Activated CD8-positive, alpha-beta memory T cell treated with anti-CD3 and anti-CD28 coated beads, Interleukin-2, amount 10 ng/mL, durations not matched to agents 7 days and 5 days (primary cell): ENCODE measurements at regions not wholly inside any gene's neighbourhood (a gene's known extent, or its start where the extent isn't known, plus 50 kb on each side); places are given as distances from the start of the nearest gene placed in this dataset.
A peak's percentile ranks its signal among the peaks of the same experiment; 100 is the strongest.
"Not testable (repeated sequence)": the region's sequence is repeated elsewhere in the genome, so short reads cannot be mapped to it uniquely, and the experiment has no call there.

Experiments
- ATAC-seq: fragments of 150-1000 bp; cut with Tn5 transposase; one replicate; pipeline ENCODE4 v1.10.0; 2021; ENCODE audit warnings: moderate library complexity
- CTCF ChIA-PET: fragments of 350-600 bp; sonication (Branson Sonifier 250); formaldehyde crosslinking; loops from one replicate; lab custom pipeline; 2021; ENCODE audit warnings: antibody characterized with exemption; lab: Charles Lee
- DNase-seq: peaks from one replicate; pipeline ENCODE4 v3.0.0-alpha.2; 2020
- H3K27ac Mint-ChIP-seq: one replicate; pipeline ENCODE4 v1.8.0; 2021; ENCODE audit warnings: mild to moderate bottlenecking, mixed read lengths
- H3K27me3 Mint-ChIP-seq: one replicate; pipeline ENCODE4 v1.8.0; 2021; ENCODE audit warnings: mixed read lengths
- H3K36me3 Mint-ChIP-seq: one replicate; pipeline ENCODE4 v1.8.0; 2021; ENCODE audit warnings: mild to moderate bottlenecking, mixed read lengths
- H3K4me1 Mint-ChIP-seq: one replicate; pipeline ENCODE4 v1.8.0; 2021; ENCODE audit warnings: mixed read lengths
- H3K4me3 Mint-ChIP-seq: one replicate; pipeline ENCODE4 v1.8.0; 2021; ENCODE audit warnings: mild to moderate bottlenecking, moderate library complexity, mixed read lengths
- H3K9me3 Mint-ChIP-seq: one replicate; pipeline ENCODE4 v1.8.0; 2022; ENCODE audit warnings: low read depth, mixed read lengths

DNA sequence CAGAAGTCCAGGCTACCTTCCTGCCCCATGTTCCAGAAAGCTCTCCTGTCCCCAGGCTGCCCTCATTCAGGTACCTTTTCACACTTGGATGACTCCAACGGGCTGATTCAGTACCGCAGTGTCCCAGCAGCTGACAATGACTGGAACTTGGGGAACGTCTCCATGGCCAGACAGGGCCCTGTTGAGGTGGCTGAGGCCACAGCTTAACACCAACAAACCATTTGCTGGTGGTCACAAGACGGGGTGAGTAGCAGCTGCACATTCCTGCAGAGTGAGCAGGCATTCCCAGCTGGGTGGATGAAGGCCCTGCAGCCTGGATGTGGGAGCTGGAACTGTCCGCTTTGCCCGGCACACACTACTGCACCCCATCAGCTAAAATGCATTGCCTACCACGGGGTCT, 4481.3 kb upstream of the TPTE start:
- H3K27me3 Mint-ChIP-seq, DNase-seq, H3K9me3 Mint-ChIP-seq, CTCF ChIA-PET, H3K4me1 Mint-ChIP-seq, ATAC-seq, H3K36me3 Mint-ChIP-seq, H3K4me3 Mint-ChIP-seq, H3K27ac Mint-ChIP-seq: not testable (repeated sequence)

- H3K4me3 Mint-ChIP-seq, H3K27me3 Mint-ChIP-seq, H3K36me3 Mint-ChIP-seq, H3K4me1 Mint-ChIP-seq, H3K27ac Mint-ChIP-seq, CTCF ChIA-PET, DNase-seq, H3K9me3 Mint-ChIP-seq: not testable (repeated sequence)
- ATAC-seq: peak; percentile 92
Observed at GRCh38 chr21:6043430-6044275, 4477.7 kb upstream of the TPTE start.

GRCh38 chr21:6044695-6045094, 4476.7 kb upstream of the TPTE start:
- ATAC-seq: not testable (repeated sequence)

DNA sequence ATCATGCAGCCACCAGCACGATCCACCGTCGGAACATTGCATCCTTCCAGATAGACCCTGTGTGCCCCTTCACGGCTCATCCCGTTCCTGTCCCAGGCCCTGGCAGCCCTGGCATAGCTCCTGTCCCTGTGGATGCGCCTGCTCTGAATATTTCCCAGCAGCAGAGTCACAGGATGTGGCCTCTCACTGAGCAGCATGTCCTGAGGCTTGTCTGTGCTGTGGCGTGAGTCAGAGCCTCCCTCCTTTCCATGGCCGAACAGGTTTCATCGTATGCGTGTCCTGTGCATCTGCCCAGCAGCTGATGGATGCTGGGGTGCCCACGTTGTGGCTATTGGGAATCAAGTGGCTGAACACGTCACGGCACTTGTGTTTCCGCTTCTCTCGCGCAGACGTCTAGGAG, 4471.5 kb upstream of the TPTE start:
- ATAC-seq, H3K36me3 Mint-ChIP-seq, H3K27ac Mint-ChIP-seq, H3K27me3 Mint-ChIP-seq, H3K4me3 Mint-ChIP-seq, H3K9me3 Mint-ChIP-seq, H3K4me1 Mint-ChIP-seq, CTCF ChIA-PET, DNase-seq: not testable (repeated sequence)

More at GRCh38 chr21:6044695-6045094, 4476.7 kb upstream of the TPTE start:
- H3K27me3 Mint-ChIP-seq, H3K36me3 Mint-ChIP-seq, H3K9me3 Mint-ChIP-seq, DNase-seq, H3K27ac Mint-ChIP-seq, CTCF ChIA-PET, H3K4me3 Mint-ChIP-seq, H3K4me1 Mint-ChIP-seq: not testable (repeated sequence)

DNA sequence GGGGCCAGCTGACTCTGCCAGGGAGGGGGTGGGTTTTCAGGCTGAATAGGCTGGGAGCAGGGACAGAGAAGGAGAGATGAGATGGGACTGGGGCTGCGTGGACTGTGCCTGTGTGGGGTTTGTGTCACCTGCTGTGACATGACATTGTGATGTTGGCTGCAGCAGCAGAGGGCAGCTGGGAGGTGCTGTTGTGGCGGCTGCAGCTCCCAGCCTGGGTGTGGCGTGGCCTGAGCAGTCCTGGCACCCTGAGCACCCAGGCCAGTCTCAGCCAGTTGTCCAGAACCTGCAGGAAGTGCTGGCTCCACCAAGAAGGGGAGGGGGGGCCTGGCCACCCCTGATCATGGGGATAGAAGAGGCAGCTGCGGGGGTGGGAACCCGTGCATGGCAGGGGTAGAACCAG, 4469.3 kb upstream of the TPTE start:
- H3K4me3 Mint-ChIP-seq, DNase-seq, H3K4me1 Mint-ChIP-seq, H3K36me3 Mint-ChIP-seq, H3K27ac Mint-ChIP-seq, H3K9me3 Mint-ChIP-seq, H3K27me3 Mint-ChIP-seq, CTCF ChIA-PET, ATAC-seq: not testable (repeated sequence)

GRCh38 chr21:6053145-6053544, 4468.2 kb upstream of the TPTE start:
- H3K4me3 Mint-ChIP-seq, DNase-seq, H3K4me1 Mint-ChIP-seq, H3K36me3 Mint-ChIP-seq, H3K9me3 Mint-ChIP-seq, H3K27ac Mint-ChIP-seq, ATAC-seq, CTCF ChIA-PET, H3K27me3 Mint-ChIP-seq: not testable (repeated sequence)

DNA sequence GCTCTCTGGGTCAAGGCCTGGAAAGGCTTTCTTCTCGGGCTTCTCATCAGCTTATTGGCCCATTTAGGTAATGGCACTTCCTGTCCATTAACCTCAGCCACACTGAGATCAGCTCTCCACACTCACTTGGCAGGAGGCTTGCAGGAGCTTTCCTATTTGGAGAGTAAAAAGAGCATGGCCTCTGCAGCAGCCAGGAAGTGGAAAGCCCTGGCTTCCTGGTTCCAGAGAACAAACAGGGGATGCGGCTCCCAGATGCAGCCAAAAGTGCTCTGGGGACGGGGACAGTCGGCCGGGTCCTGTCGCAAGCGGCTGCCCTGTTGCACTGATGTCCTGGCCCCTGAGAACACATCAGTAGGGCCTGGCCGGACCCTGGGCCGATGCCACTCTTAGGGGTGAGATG, 4462.4 kb upstream of the TPTE start:
- H3K27ac Mint-ChIP-seq, CTCF ChIA-PET, H3K36me3 Mint-ChIP-seq, H3K27me3 Mint-ChIP-seq, H3K4me3 Mint-ChIP-seq, H3K9me3 Mint-ChIP-seq, H3K4me1 Mint-ChIP-seq, DNase-seq, ATAC-seq: not testable (repeated sequence)

DNA sequence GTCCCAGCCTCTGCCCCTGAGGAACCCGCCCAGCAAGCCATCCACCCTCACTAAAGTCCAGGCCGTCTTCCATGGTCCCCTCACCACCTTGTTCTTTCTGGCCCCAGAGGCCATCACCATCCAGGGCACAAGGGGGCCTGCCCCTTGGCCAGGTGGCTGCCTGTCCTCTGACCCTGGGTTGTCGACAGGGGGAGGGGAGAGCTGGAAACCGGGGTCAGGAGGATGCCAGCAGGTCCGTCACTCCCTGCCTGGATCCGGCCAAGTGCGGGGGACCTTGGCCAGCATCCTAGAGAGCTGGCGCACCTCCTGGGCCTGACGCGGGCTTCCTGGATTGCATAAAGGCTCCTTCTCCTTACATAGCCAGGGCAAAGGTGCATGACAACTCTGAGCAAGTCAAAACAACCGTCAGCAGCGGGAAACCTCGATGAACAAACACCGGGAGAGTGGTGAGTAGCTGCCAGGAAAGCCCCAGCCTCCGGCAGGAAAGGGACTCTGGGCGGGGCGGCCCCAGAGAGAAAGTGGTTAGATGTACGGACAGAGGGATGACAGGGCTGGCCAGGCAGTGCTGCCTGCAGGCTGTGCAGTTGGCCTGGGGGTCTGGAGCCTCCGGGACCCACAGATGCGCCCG, 4461.2 kb upstream of the TPTE start:
- H3K4me3 Mint-ChIP-seq, DNase-seq, CTCF ChIA-PET, H3K27me3 Mint-ChIP-seq, H3K36me3 Mint-ChIP-seq, H3K9me3 Mint-ChIP-seq, H3K27ac Mint-ChIP-seq, H3K4me1 Mint-ChIP-seq, ATAC-seq: not testable (repeated sequence)

GRCh38 chr21:6066320-6066985, 4454.9 kb upstream of the TPTE start:
- CTCF ChIA-PET, H3K4me1 Mint-ChIP-seq, H3K27ac Mint-ChIP-seq: not testable (repeated sequence)

GRCh38 chr21:6068098-6068831, 4453.1 kb upstream of the TPTE start:
- H3K4me3 Mint-ChIP-seq, DNase-seq, H3K9me3 Mint-ChIP-seq, H3K27me3 Mint-ChIP-seq, H3K36me3 Mint-ChIP-seq, ATAC-seq, CTCF ChIA-PET, H3K4me1 Mint-ChIP-seq, H3K27ac Mint-ChIP-seq: not testable (repeated sequence)

More at GRCh38 chr21:6066320-6066985, 4454.9 kb upstream of the TPTE start:
- not testable (repeated sequence) for H3K9me3 Mint-ChIP-seq, H3K27me3 Mint-ChIP-seq, DNase-seq, ATAC-seq, H3K4me3 Mint-ChIP-seq, H3K36me3 Mint-ChIP-seq

DNA sequence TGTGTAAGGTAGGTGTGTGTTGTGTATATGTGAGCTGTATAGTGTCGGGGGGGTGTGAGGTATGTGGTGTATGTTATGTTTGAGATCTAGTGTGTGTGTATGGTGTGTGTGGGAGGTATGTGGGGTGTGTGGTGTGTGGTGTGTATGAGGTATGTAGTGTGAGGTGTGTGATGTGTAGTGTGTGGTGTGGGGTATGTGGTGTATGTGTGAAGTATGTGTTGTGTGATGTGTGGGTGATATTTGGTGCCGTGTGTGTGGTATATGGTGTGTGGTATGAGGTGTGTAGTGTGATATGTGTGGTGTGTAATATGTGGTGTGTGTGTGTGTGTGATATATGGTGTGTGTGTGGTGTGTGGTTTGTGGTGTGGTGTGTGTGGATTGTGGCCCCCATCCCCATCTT, 4451.2 kb upstream of the TPTE start:
- H3K36me3 Mint-ChIP-seq, H3K4me3 Mint-ChIP-seq, ATAC-seq, H3K9me3 Mint-ChIP-seq, H3K27me3 Mint-ChIP-seq, CTCF ChIA-PET, DNase-seq, H3K4me1 Mint-ChIP-seq: not testable (repeated sequence)
- peak overlapping the region; percentile 76 for H3K27ac Mint-ChIP-seq

GRCh38 chr21:6072691-6073090, 4448.7 kb upstream of the TPTE start:
- H3K36me3 Mint-ChIP-seq, CTCF ChIA-PET, DNase-seq, H3K4me1 Mint-ChIP-seq, H3K4me3 Mint-ChIP-seq, H3K9me3 Mint-ChIP-seq, ATAC-seq, H3K27me3 Mint-ChIP-seq, H3K27ac Mint-ChIP-seq: not testable (repeated sequence)

GRCh38 chr21:6073993-6074705, 4447.2 kb upstream of the TPTE start:
- DNase-seq, H3K9me3 Mint-ChIP-seq, H3K36me3 Mint-ChIP-seq, H3K27me3 Mint-ChIP-seq, CTCF ChIA-PET, H3K27ac Mint-ChIP-seq, H3K4me1 Mint-ChIP-seq, ATAC-seq, H3K4me3 Mint-ChIP-seq: not testable (repeated sequence)
